Osteoblast (primary cell): ENCODE measurements at regions not wholly inside any gene's neighbourhood (a gene's known extent, or its start where the extent isn't known, plus 50 kb on each side); places are given as distances from the start of the nearest gene placed in this dataset.

Experiments used
- DNase-seq: peaks from one replicate; pipeline ENCODE4 v3.0.0; 2011; ENCODE audit warnings: low spot score, mixed read lengths; ENCODE audit not compliant: insufficient read length; ENCODE audit errors: missing footprints
- H2AFZ ChIP-seq: 2 replicates; pipeline ENCODE4 v1.6.0; 2011; ENCODE audit warnings: mild to moderate bottlenecking, low read length
- H3K27ac ChIP-seq: 2 replicates; pipeline ENCODE4 v1.5.1; 2011; ENCODE audit warnings: mild to moderate bottlenecking, low read depth, low read length, moderate library complexity
- H3K27me3 ChIP-seq: 2 replicates; pipeline ENCODE4 v1.6.0; 2012; ENCODE audit warnings: mild to moderate bottlenecking, control low read depth, inconsistent platforms, low read length, moderate library complexity; ENCODE audit not compliant: insufficient read depth
- H3K36me3 ChIP-seq: 2 replicates; pipeline ENCODE4 v1.5.1; 2011; ENCODE audit warnings: mild to moderate bottlenecking, low read length, control low read depth, moderate library complexity; ENCODE audit not compliant: insufficient read depth
- H3K4me1 ChIP-seq: 2 replicates; pipeline ENCODE4 v1.5.1; 2011; ENCODE audit warnings: mild to moderate bottlenecking, low read length, control low read depth, moderate library complexity; ENCODE audit not compliant: insufficient read depth
- H3K4me2 ChIP-seq: 2 replicates; pipeline ENCODE4 v1.6.0; 2011; ENCODE audit warnings: mild to moderate bottlenecking, low read length; ENCODE audit not compliant: insufficient read depth
- H3K4me3 ChIP-seq: fragments of 200-600 bp; sonication (generic); 3 replicates; pipeline ENCODE4 v1.5.1; 2012; ENCODE audit warnings: mild to moderate bottlenecking, low read length, inconsistent platforms; ENCODE audit not compliant: insufficient read depth
- H3K79me2 ChIP-seq: 2 replicates; pipeline ENCODE4 v1.6.0; 2012; ENCODE audit warnings: mild to moderate bottlenecking, low read length, control low read depth, inconsistent platforms; ENCODE audit not compliant: insufficient read depth
- H3K9me3 ChIP-seq: 2 replicates; pipeline ENCODE4 v1.5.1; 2011; ENCODE audit warnings: low read depth, low read length, control low read depth
- H4K20me1 ChIP-seq: 2 replicates; pipeline ENCODE4 v1.6.0; 2012; ENCODE audit warnings: mild to moderate bottlenecking, low read length, control low read depth; ENCODE audit not compliant: insufficient read depth
- TF ChIP-seq, protein P1 (sequence below): IDR thresholded peaks from 2 replicates; pipeline ENCODE4 v1.5.1; 2011; ENCODE audit warnings: mild to moderate bottlenecking, low read depth, low read length, moderate library complexity; ENCODE audit errors: extremely low read depth

DNA sequence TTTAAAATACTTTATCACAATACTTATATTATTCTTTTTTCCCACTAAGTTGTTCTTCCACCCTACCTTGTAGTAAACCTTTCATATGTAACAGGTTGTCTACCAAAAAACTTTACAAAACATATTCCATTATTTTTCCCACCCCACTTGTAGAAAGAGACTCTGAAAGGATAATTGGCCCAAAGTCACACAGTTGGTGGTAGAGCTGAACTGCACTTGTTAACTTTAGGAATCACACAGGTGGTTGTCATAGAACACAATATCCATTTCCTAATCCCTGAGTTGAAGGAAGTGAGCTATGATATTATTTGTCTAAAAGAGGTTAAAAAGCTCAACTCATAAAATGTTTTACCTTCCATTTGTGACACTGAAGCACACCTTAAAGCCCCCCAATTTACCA, 188.8 kb upstream of the FOXP2 start:
- no peaks in the 10 kb centered on the region for H4K20me1 ChIP-seq
- TF ChIP-seq, protein P1, sequence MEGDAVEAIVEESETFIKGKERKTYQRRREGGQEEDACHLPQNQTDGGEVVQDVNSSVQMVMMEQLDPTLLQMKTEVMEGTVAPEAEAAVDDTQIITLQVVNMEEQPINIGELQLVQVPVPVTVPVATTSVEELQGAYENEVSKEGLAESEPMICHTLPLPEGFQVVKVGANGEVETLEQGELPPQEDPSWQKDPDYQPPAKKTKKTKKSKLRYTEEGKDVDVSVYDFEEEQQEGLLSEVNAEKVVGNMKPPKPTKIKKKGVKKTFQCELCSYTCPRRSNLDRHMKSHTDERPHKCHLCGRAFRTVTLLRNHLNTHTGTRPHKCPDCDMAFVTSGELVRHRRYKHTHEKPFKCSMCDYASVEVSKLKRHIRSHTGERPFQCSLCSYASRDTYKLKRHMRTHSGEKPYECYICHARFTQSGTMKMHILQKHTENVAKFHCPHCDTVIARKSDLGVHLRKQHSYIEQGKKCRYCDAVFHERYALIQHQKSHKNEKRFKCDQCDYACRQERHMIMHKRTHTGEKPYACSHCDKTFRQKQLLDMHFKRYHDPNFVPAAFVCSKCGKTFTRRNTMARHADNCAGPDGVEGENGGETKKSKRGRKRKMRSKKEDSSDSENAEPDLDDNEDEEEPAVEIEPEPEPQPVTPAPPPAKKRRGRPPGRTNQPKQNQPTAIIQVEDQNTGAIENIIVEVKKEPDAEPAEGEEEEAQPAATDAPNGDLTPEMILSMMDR: no peak
- no peaks in the 10 kb centered on the region for H3K79me2 ChIP-seq
- no peaks in the 10 kb centered on the region for H3K27me3 ChIP-seq
- no peak overlapping the region for H3K27ac ChIP-seq
- no peak for DNase-seq
- no peak overlapping the region for H3K4me3 ChIP-seq
- H2AFZ ChIP-seq: no peak overlapping the region
- no peaks in the 10 kb centered on the region for H3K9me3 ChIP-seq
- no peaks in the 10 kb centered on the region for H3K36me3 ChIP-seq
- no peaks in the 10 kb centered on the region for H3K4me1 ChIP-seq
- H3K4me2 ChIP-seq: no peak overlapping the region

GRCh38 chr7:114218283-114218682, 196.3 kb upstream of the FOXP2 start:
- DNase-seq: no peak
- no peaks in the 10 kb centered on the region for H3K79me2 ChIP-seq
- no peak overlapping the region for H2AFZ ChIP-seq
- H3K9me3 ChIP-seq: no peaks in the 10 kb centered on the region
- TF ChIP-seq, protein P1: no peak
- no peaks in the 10 kb centered on the region for H3K36me3 ChIP-seq
- no peak overlapping the region for H3K4me2 ChIP-seq
- no peak overlapping the region for H3K4me3 ChIP-seq
- H3K4me1 ChIP-seq: no peaks in the 10 kb centered on the region
- no peaks in the 10 kb centered on the region for H4K20me1 ChIP-seq
- H3K27ac ChIP-seq: no peak overlapping the region
- H3K27me3 ChIP-seq: no peaks in the 10 kb centered on the region

- Histone ChIP-seq H3K4me2 (no peak overlapping the region), H3K4me1 (no peaks in the 10 kb centered on the region), H4K20me1 (no peaks in the 10 kb centered on the region), H3K4me3 (no peak overlapping the region), H3K9me3 (no peaks in the 10 kb centered on the region), H3K36me3 (no peaks in the 10 kb centered on the region), H2AFZ (no peak overlapping the region), H3K27me3 (no peaks in the 10 kb centered on the region), H3K79me2 (no peaks in the 10 kb centered on the region), H3K27ac (no peak overlapping the region)
- DNase-seq: no peak
- TF ChIP-seq, protein P1: no peak
Measured at GRCh38 chr7:114217026-114217806, 197.4 kb upstream of the FOXP2 start.

- Histone ChIP-seq H2AFZ (no peak overlapping the region), H3K4me3 (no peak overlapping the region), H3K27me3 (no peaks in the 10 kb centered on the region), H3K79me2 (no peaks in the 10 kb centered on the region), H3K4me2 (no peak overlapping the region), H3K9me3 (no peaks in the 10 kb centered on the region), H3K27ac (no peak overlapping the region), H3K36me3 (no peaks in the 10 kb centered on the region), H4K20me1 (no peaks in the 10 kb centered on the region), H3K4me1 (no peaks in the 10 kb centered on the region)
- no peak for DNase-seq
- TF ChIP-seq, protein P1: no peak
Measured at GRCh38 chr7:114214466-114214865, 200.1 kb upstream of the FOXP2 start.
